ENCODE measurements at regions not wholly inside any gene's neighbourhood (a gene's known extent, or its start where the extent isn't known, plus 50 kb on each side); places are given as distances from the start of the nearest gene placed in this dataset.
"Not testable (repeated sequence)": the region's sequence is repeated elsewhere in the genome, so short reads cannot be mapped to it uniquely, and the experiment has no call there.

DNA sequence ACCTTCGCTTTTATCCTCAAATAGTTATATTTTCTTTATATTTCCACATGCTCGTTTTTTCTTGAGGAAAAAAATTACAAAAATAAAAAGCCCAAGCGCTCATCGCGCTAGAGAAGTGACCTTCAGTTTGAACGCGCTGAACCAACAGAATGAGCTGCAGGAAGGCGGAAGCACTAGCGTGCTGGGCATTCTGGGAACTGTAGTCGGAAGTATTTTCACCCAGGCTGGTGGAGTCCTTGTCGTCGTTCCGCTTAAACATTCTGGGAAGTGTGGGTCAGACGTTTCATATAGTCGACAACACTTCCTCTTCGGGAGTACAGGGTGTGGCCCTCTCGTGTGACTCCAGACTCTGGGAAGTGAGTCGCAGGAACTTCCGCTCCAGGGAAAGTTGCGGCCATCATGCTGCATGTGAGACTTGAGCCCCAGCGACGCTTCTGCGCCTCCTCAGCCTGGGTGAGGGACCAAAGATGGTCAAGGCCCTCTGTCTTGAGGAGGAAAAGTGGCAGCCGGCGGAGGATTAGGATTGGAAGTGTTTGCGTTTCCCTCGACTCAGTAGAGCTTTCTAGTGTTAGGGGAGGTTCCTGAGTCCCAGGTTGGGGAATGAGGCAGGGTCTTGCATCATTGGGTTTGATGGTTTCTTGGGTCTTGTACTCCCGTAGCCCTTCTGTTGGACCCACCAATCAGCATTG, 84.1 kb upstream of the GPR39 start:
- DNase-seq: not testable (repeated sequence)

- not testable (repeated sequence) for DNase-seq
Measured at GRCh38 chr2:132337135-132337534, 79.5 kb upstream of the GPR39 start.

DNA sequence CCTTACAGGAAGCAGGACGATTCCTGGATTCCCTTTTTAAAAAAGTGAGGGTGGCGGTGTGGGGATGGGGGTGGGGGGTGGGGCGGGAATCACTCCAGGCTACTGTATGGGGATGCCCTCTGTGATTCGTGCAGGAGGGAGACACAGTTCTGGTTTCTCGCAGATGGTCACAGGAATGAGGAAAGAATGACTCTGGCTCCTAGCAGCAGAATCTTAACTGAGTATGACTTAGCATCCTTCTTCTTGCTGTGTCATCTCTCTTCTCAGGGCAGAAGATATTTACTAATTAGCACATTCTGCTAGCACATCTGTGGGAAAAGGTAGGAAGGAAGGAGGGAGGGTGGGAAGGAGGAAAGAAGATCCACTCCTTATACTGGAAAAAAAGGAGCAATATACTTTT, 78.8 kb upstream of the GPR39 start:
- not testable (repeated sequence) for DNase-seq

- peak; percentile 79 to 85 for DNase-seq
Measured at GRCh38 chr2:132347041-132347780, 69.4 kb upstream of the GPR39 start.

DNA sequence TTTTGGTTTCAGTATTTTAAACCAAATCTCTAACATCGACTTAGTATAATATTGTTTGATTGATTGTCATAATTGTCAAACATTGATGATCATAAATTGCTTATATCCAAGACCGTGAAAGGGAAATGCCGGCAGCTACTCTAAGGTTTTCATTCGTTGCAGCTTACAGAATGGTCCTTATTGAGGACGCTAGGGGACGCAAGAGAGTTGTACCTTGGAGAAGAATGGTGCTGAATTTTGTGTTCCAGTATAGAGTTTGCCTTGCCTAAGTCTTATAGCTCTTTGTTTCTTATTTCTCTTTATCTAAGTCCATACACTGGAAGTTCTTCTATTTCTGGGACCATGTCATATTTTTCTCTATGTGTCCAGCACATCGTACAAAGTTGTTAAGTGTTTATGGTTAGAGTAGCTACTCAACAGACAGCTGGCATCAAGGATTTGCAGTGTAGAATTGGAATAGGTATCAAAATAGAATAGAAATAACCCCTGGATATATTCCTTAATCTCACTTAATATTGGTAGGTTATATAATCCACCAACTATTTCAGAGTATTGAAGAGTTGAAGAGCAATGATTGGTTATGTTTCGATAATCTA, 67.4 kb upstream of the GPR39 start:
- DNase-seq: peak; percentile 63 to 77

DNA sequence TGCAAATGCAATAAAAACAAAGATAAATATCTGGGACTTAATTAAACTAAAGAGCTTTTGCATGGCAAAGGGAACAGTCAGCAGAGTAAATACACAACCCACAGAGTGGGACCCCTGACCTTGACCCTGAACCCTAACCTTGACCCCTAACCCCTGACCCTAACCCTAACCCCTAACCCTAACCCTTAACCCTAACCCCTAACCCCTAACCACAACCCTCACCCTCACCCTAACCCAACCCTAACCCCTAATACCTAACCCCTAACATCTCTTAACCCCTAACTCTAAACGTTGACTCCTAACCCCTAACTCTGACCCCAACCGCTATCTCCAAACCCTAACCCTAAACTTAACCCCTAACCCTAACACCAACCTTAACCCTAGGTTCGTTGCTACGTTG, 64.9 kb upstream of the GPR39 start:
- not testable (repeated sequence) for DNase-seq

DNA sequence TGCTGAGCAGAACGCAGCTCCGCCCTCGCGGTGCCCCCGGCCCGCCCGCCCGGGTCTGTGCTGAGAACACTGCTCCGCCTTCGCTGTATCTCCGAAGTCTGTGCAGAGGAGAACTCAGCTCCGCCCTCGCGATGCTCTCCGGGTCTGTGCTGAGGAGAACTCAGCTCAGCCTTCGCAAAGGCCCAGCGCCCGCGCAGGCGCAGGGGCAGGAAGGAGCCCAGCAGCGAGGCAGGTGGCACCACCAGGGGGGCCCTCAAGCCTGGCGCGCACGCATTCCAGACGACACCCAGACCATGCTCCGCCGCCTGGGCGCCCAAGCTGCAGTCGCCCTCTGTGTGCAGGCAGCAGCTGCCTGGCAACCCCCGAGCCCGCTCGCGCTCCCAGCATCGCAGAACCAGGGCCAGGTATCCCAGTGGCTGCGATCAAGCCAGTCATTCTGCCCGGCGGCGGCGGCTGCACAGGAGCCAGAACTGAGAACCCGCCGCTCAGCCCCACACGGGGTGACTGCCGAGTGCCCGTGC, 64.1 kb upstream of the GPR39 start:
- peak; percentile 74 to 89 for DNase-seq

DNA sequence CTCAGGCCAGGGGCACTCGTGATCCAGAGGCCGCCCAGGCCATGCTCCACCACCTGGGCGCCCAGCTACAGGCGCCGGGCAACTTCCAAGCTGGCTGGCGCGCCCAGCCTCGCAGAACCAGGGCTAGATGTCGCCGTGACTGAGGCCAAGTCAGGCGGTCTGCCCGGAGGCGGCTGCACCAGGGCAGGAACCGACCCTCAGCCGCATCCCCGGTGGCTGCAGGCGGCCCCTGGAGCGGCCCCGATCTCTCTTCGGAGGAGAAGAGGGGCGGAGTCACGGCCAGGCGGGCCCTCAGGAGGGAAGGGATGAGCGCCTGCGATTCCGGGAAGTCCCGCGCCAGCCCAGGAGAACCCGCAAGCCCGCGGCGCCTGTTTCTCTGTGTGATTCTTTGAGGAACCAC, 63.2 kb upstream of the GPR39 start:
- DNase-seq: not testable (repeated sequence)

- not testable (repeated sequence) for DNase-seq
Measured at GRCh38 chr2:132360964-132361363, 55.6 kb upstream of the GPR39 start.

DNA sequence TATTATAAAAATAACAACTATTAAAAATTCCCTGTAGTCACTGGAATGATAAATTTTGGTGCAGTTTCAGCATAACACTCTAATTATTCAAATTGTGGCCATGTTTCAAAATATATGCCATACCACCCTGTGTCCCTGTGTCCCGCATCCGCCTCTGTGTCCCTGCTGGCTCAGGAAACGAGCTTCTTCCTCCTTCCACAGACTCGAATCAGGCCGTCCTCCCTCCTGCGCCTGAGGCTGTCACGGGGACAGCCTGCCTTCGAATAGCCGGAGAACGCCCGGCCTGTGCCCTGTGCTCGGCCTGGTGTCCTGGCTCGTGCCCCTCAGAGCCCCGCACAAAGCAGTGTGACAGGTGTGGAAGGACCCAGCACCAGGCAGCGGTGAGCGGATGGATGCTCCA, 55.1 kb upstream of the GPR39 start:
- not testable (repeated sequence) for DNase-seq

DNA sequence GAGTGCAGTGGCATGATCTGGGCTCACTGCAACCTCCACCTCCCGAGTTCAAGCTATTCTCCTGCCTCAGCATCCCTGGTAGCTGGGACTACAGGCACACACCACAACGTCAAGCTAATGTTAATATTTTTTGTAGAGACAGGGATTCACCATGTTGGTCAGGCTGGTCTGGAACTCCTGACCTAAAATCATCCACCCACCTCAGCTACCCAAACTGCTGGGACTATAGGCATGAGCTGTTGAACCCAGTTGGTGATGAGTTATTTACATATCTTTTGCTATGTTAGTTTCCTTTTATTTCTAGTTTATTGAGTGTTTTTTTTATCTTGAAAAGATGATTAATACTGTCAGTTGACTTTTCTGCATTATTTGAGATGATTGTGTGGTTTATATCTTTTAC, 53.3 kb upstream of the GPR39 start:
- not testable (repeated sequence) for DNase-seq

DNA sequence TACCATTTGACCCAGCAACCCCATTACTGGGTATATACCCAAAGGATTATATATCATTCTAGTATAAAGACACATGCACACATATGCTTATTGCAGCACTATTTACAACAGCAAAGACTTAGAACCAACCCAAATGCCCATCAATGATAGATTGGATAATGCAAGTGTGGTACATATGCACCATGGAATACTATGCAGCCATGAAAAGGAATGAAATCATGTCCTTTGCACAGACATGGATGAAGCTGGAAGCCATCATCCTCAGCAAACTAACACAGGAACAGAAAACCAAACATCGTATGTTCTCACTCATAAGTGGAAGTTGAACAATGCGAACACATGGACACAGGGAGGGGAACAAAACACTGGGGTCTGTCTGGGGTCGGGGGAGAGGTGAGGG, 50.6 kb upstream of the GPR39 start:
- not testable (repeated sequence) for DNase-seq

- no peak for DNase-seq
Measured at GRCh38 chr2:132366421-132367180, 50.0 kb upstream of the GPR39 start.
